ENCODE measurements at regions not wholly inside any gene's neighbourhood (a gene's known extent, or its start where the extent isn't known, plus 50 kb on each side); places are given as distances from the start of the nearest gene placed in this dataset.

DNA sequence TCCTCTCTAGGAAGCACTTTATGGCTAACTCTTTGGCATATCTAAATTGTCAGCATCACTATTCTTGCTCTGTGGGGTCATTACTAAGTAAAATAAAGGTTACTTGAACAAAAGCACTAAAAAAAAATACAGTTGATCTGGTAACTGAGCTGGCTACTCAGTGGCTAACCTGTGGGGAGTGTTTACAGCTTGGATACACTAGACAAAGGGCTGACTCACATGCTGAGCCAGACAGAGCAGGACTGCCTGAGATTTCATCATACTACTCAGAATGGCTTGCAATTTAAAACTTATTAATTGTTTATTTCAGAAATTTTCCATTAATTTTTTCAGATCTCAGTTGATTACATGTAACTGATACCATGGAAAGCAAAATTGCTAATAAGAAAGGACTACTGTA, 1690.4 kb upstream of the SLC39A10 start:
- Mint-ChIP-seq H3K27ac (no peak overlapping the region), H3K4me3 (no peak overlapping the region), H3K27me3 (ENCODE audit: low read depth in 3 of 3) (no peaks in the 10 kb centered on the region), H3K36me3 (no peaks in the 10 kb centered on the region), H3K9me3 (peaks cover 0 to 2% (median 0%) of the 10 kb centered on the region in 7 donors), H3K4me1 (no peaks in the 10 kb centered on the region)
- H2AFZ ChIP-seq (ENCODE audit: insufficient read depth, low read depth, low read length, poor library complexity, severe bottlenecking), result no peak overlapping the region
- TF ChIP-seq, protein P1, sequence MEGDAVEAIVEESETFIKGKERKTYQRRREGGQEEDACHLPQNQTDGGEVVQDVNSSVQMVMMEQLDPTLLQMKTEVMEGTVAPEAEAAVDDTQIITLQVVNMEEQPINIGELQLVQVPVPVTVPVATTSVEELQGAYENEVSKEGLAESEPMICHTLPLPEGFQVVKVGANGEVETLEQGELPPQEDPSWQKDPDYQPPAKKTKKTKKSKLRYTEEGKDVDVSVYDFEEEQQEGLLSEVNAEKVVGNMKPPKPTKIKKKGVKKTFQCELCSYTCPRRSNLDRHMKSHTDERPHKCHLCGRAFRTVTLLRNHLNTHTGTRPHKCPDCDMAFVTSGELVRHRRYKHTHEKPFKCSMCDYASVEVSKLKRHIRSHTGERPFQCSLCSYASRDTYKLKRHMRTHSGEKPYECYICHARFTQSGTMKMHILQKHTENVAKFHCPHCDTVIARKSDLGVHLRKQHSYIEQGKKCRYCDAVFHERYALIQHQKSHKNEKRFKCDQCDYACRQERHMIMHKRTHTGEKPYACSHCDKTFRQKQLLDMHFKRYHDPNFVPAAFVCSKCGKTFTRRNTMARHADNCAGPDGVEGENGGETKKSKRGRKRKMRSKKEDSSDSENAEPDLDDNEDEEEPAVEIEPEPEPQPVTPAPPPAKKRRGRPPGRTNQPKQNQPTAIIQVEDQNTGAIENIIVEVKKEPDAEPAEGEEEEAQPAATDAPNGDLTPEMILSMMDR (IDR thresholded peaks at IDR 0.05), result no peak
- H3K9me3 ChIP-seq (replicated peaks in 1 of 2; ENCODE audit: control insufficient read depth in 1 of 2, insufficient read depth in 1 of 2, low read length in 2 of 2), result no peaks in the 10 kb centered on the region
- no peak overlapping the region for H3K9ac ChIP-seq (ENCODE audit: insufficient read depth, low read length, poor library complexity, severe bottlenecking)
- H3K27ac ChIP-seq (ENCODE audit: low read depth in 1 of 2, low read length in 2 of 2), result no peak overlapping the region
- intact Hi-C loops (cut with micrococcal nuclease), result no loop called here
- no peaks in the 10 kb centered on the region for H3K4me1 ChIP-seq (ENCODE audit: control insufficient read depth in 1 of 2, insufficient read depth in 2 of 2, low read length in 2 of 2)
- no peak overlapping the region for H3K4me3 ChIP-seq (replicated peaks in 1 of 3; ENCODE audit: low read depth in 2 of 3, low read length in 3 of 3)
- DNase-seq, result no peak
- H4K20me1 ChIP-seq (ENCODE audit: insufficient read depth, low read length), result no peaks in the 10 kb centered on the region
- H3K36me3 ChIP-seq (replicated peaks in 1 of 2; ENCODE audit: control insufficient read depth in 1 of 2, insufficient read depth in 2 of 2, low read length in 2 of 2), result no peaks in the 10 kb centered on the region
- H3K79me2 ChIP-seq (ENCODE audit: insufficient read depth, low read length), result no peaks in the 10 kb centered on the region
- no peaks in the 10 kb centered on the region for H3K27me3 ChIP-seq (ENCODE audit: control insufficient read depth in 2 of 2, insufficient read depth in 2 of 2, low read length in 2 of 2)
- no peak overlapping the region for H3K4me2 ChIP-seq (replicated peaks; ENCODE audit: extremely low read depth, low read length, poor library complexity, severe bottlenecking)

DNA sequence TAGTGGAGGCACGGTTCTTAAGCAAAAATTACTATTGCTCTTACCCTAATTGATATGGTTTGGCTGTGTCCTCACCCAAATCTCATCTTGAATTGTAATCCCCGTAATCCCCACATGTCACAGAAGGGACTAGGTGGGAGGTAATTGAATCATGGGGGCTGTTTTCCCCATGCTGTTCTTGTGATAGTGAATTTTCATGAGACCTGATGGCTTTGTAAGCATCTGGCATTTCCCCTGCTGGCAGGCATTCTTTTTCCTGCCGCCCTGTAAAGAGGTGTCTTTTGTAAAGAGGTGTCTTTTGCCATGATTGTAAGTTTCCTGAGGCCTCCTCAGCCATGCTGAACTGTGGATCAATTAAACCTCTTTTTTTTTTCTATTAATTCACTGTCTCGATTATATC, 1691.8 kb upstream of the SLC39A10 start:
- Histone ChIP-seq H3K27me3 (ENCODE audit: control insufficient read depth in 2 of 2, insufficient read depth in 2 of 2, low read length in 2 of 2) (no peaks in the 10 kb centered on the region), H3K4me1 (ENCODE audit: control insufficient read depth in 1 of 2, insufficient read depth in 2 of 2, low read length in 2 of 2) (no peaks in the 10 kb centered on the region), H3K36me3 (replicated peaks in 1 of 2; ENCODE audit: control insufficient read depth in 1 of 2, insufficient read depth in 2 of 2, low read length in 2 of 2) (no peaks in the 10 kb centered on the region), H3K4me2 (replicated peaks; ENCODE audit: extremely low read depth, low read length, poor library complexity, severe bottlenecking) (no peak overlapping the region), H3K4me3 (replicated peaks in 1 of 3; ENCODE audit: low read depth in 2 of 3, low read length in 3 of 3) (no peak overlapping the region), H3K9me3 (replicated peaks in 1 of 2; ENCODE audit: control insufficient read depth in 1 of 2, insufficient read depth in 1 of 2, low read length in 2 of 2) (no peaks in the 10 kb centered on the region), H3K9ac (ENCODE audit: insufficient read depth, low read length, poor library complexity, severe bottlenecking) (no peak overlapping the region), H3K27ac (ENCODE audit: low read depth in 1 of 2, low read length in 2 of 2) (no peak overlapping the region), H2AFZ (ENCODE audit: insufficient read depth, low read depth, low read length, poor library complexity, severe bottlenecking) (no peak overlapping the region), H4K20me1 (ENCODE audit: insufficient read depth, low read length) (no peaks in the 10 kb centered on the region), H3K79me2 (ENCODE audit: insufficient read depth, low read length) (no peaks in the 10 kb centered on the region)
- no peaks in the 10 kb centered on the region for H3K4me1 Mint-ChIP-seq
- H3K4me3 Mint-ChIP-seq, result no peak overlapping the region
- TF ChIP-seq, protein P1 (IDR thresholded peaks at IDR 0.05), result no peak
- no peak for DNase-seq
- no peaks in the 10 kb centered on the region for H3K36me3 Mint-ChIP-seq
- no peak overlapping the region for H3K27ac Mint-ChIP-seq
- H3K9me3 Mint-ChIP-seq, result peaks cover 0 to 2% (median 0%) of the 10 kb centered on the region in 7 donors
- intact Hi-C loops (cut with micrococcal nuclease), result no loop called here
- WGBS (ENCODE audit: insufficient coverage), result 100% methylated on average over 1 of the region's 4 CpGs
- no peaks in the 10 kb centered on the region for H3K27me3 Mint-ChIP-seq (ENCODE audit: low read depth in 3 of 3)

All from CD14-positive monocyte (primary cell).